DMS53 treated with DMSO at 0.1 percent for 48 hours (cell line): ENCODE measurements at regions not wholly inside any gene's neighbourhood (a gene's known extent, or its start where the extent isn't known, plus 50 kb on each side); places are given as distances from the start of the nearest gene placed in this dataset.
"Not testable (repeated sequence)": the region's sequence is repeated elsewhere in the genome, so short reads cannot be mapped to it uniquely, and the experiment has no call there.

Experiments used
- DNase-seq: peaks from one replicate; lab custom pipeline; 2025; ENCODE audit not compliant: unreplicated experiment; lab: John Stamatoyannopoulos, UW

- DNase-seq: peak; percentile 1
Observed at GRCh38 chr5:114830114-114830513, 339.6 kb downstream of the TRIM36 start.

GRCh38 chr5:114822863-114823262 is 346.8 kb downstream of the TRIM36 start:
- DNase-seq: peak; percentile 24

- no peak for DNase-seq
Observed at GRCh38 chr5:114822436-114822835, 347.3 kb downstream of the TRIM36 start.

GRCh38 chr5:114790403-114790792 is 379.3 kb downstream of the TRIM36 start:
- DNase-seq: no peak

GRCh38 chr5:114789773-114790402 is 379.8 kb downstream of the TRIM36 start:
- peak; percentile 53 for DNase-seq

GRCh38 chr5:114782869-114783268 is 386.8 kb downstream of the TRIM36 start:
- no peak for DNase-seq

- DNase-seq: no peak
Observed at GRCh38 chr5:114782177-114782576, 387.5 kb downstream of the TRIM36 start.

- DNase-seq: no peak
Observed at GRCh38 chr5:114780290-114780689, 389.4 kb downstream of the TRIM36 start.

- no peak for DNase-seq
Observed at GRCh38 chr5:114744406-114744805, 382.5 kb downstream of the KCNN2 start.

- no peak for DNase-seq
Observed at GRCh38 chr5:114734238-114734637, 372.4 kb downstream of the KCNN2 start.

GRCh38 chr5:114729986-114730385 is 368.1 kb downstream of the KCNN2 start:
- no peak for DNase-seq

- peak; percentile 13 for DNase-seq
Observed at GRCh38 chr5:114727358-114727757, 365.5 kb downstream of the KCNN2 start.

- DNase-seq: no peak
Observed at GRCh38 chr5:114726131-114726530, 364.3 kb downstream of the KCNN2 start.

GRCh38 chr5:114719268-114719667 is 357.4 kb downstream of the KCNN2 start:
- DNase-seq: no peak

GRCh38 chr5:114716955-114717354 is 355.1 kb downstream of the KCNN2 start:
- no peak for DNase-seq

GRCh38 chr5:114704225-114704893 is 342.5 kb downstream of the KCNN2 start:
- DNase-seq: not testable (repeated sequence)

GRCh38 chr5:114702731-114703130 is 340.9 kb downstream of the KCNN2 start:
- DNase-seq: no peak

- DNase-seq: no peak
Observed at GRCh38 chr5:114702136-114702535, 340.3 kb downstream of the KCNN2 start.

- no peak for DNase-seq
Observed at GRCh38 chr5:114700823-114701222, 339.0 kb downstream of the KCNN2 start.

GRCh38 chr5:114695292-114695904 is 333.5 kb downstream of the KCNN2 start:
- no peak for DNase-seq

- DNase-seq: no peak
Observed at GRCh38 chr5:114686356-114686755, 324.5 kb downstream of the KCNN2 start.

GRCh38 chr5:114678778-114679177 is 316.9 kb downstream of the KCNN2 start:
- no peak for DNase-seq
